Progenitor cell of endocrine pancreas (in vitro differentiated cells): ENCODE measurements at regions not wholly inside any gene's neighbourhood (a gene's known extent, or its start where the extent isn't known, plus 50 kb on each side); places are given as distances from the start of the nearest gene placed in this dataset.

Experiments
- DNase-seq: peaks from one replicate; pipeline ENCODE4 v3.0.0; 2021; ENCODE audit warnings: low spot score; ENCODE audit not compliant: unreplicated experiment
- H3K27ac Mint-ChIP-seq: 2 replicates; pipeline ENCODE4 v1.8.0; 2021; ENCODE audit warnings: mild to moderate bottlenecking, moderate library complexity, mixed read lengths
- H3K27me3 Mint-ChIP-seq: 2 replicates; pipeline ENCODE4 v1.8.0; 2021; ENCODE audit warnings: mixed read lengths
- H3K36me3 Mint-ChIP-seq: 2 replicates; pipeline ENCODE4 v1.8.0; 2022; ENCODE audit warnings: mixed read lengths; ENCODE audit not compliant: insufficient read depth
- H3K4me1 Mint-ChIP-seq: 2 replicates; pipeline ENCODE4 v1.8.0; 2021; ENCODE audit warnings: low read depth, mixed read lengths
- H3K4me3 Mint-ChIP-seq: 2 replicates; pipeline ENCODE4 v1.8.0; 2021; ENCODE audit warnings: low read depth, mild to moderate bottlenecking, moderate library complexity, mixed read lengths
- H3K9me3 Mint-ChIP-seq: 2 replicates; pipeline ENCODE4 v1.8.0; 2021; ENCODE audit warnings: low read depth, mixed read lengths
- TF ChIP-seq, protein P1 (sequence below): fragments of 200-600 bp; sonication (generic); IDR thresholded peaks from one replicate; pipeline ENCODE4 v1.5.0; 2021; ENCODE audit warnings: antibody characterized with exemption, mild to moderate bottlenecking; ENCODE audit not compliant: unreplicated experiment

DNA sequence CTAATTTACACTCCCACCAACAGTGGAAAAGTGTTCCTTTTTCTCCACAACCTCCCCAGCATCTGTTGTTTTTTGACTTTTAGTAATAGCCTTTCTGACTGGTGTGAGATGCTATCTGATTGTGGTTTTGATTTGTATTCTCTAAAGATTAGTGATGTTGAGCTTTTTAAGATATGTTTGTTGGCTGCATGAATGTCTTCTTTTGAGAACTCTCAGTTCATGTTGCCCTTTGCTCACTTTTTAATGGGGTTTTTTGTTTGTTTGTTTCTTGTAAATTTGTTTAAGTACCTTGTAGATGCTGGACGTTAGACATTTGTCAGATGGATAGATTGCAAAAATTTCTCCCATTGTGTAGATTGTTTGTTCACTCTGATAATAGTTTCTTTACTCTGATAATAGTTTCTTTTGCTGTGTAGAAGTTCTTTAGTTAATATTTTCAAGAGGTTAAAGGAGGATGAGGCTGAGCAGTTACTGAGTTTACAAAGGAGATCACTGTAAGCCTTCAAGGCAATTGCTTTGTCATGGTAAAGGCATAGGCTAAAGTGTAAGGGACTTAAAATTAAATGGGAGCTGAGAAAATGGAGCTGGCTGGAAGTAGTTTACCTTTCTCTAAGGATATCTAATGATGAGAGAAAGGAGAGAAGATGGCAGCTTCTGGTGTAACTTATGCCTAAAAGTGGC lies 323.4 kb downstream of the PCDH7 start:
- TF ChIP-seq, protein P1, sequence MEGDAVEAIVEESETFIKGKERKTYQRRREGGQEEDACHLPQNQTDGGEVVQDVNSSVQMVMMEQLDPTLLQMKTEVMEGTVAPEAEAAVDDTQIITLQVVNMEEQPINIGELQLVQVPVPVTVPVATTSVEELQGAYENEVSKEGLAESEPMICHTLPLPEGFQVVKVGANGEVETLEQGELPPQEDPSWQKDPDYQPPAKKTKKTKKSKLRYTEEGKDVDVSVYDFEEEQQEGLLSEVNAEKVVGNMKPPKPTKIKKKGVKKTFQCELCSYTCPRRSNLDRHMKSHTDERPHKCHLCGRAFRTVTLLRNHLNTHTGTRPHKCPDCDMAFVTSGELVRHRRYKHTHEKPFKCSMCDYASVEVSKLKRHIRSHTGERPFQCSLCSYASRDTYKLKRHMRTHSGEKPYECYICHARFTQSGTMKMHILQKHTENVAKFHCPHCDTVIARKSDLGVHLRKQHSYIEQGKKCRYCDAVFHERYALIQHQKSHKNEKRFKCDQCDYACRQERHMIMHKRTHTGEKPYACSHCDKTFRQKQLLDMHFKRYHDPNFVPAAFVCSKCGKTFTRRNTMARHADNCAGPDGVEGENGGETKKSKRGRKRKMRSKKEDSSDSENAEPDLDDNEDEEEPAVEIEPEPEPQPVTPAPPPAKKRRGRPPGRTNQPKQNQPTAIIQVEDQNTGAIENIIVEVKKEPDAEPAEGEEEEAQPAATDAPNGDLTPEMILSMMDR = no peak

DNA sequence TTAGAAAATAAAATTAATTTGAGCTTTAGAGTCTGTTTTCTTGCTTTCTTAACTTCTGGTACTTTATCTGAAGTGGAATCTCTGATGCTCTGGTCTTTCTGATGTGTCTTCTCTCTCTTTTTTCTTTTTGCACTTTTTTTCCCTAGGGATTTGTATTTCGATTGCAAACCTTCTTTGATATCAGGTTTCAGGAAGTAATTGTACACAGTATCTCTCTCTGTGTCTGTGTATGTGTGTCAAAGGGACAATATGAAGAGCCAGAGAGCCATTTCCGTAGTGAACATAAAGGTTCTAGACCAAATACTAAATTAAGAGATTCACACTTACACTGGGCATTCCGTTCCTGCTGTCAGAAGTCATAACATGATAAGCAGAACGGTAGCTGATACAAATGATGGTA lies 325.0 kb downstream of the PCDH7 start:
- Mint-ChIP-seq H3K27ac (peak overlapping the region; percentile 22), H3K36me3 (no peaks in the 10 kb centered on the region), H3K4me1 (peaks cover 42% of the 10 kb centered on the region), H3K9me3 (no peaks in the 10 kb centered on the region), H3K27me3 (peaks cover 12% of the 10 kb centered on the region), H3K4me3 (no peak overlapping the region)
- no peak for DNase-seq
- TF ChIP-seq, protein P1 = no peak

More for the DNA sequence above, 323.4 kb downstream of the PCDH7 start:
- H3K9me3 Mint-ChIP-seq = no peaks in the 10 kb centered on the region
- H3K27ac Mint-ChIP-seq = peak overlapping the region; percentile 57
- peaks cover 14% of the 10 kb centered on the region for H3K27me3 Mint-ChIP-seq
- peaks cover 39% of the 10 kb centered on the region for H3K4me1 Mint-ChIP-seq
- no peak for DNase-seq
- H3K36me3 Mint-ChIP-seq = no peaks in the 10 kb centered on the region
- peak overlapping the region; percentile 1 for H3K4me3 Mint-ChIP-seq

DNA sequence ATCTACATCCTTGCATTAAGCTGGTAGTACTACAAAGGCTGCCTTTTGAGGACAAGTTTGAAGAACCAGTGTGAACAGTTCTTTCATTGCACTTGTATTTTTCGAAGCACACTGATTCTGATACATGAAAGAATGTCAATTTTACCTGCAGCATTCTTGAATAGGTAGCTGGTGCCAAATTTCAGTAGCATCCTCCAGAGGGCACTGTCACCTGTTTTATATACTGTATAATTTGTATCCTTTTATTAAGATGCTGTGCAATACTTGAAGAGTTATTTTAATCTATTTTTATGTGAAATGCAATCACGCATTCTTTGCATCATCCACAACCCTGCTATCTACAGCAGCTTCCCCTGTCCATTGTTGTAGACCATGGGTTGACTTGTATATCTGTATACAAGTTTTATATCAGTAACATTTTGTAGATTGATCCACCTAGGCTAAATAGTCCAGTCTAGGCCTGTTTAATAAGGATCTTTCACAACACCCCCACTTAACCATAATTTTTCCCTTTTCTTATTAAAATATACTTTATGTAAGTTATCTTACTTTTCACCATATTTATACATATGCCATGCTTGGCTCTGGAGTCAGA lies 325.7 kb downstream of the PCDH7 start:
- Mint-ChIP-seq H3K4me3 (no peak overlapping the region), H3K36me3 (no peaks in the 10 kb centered on the region), H3K27me3 (peaks cover 10% of the 10 kb centered on the region), H3K27ac (no peak overlapping the region), H3K4me1 (peaks cover 40% of the 10 kb centered on the region), H3K9me3 (no peaks in the 10 kb centered on the region)
- TF ChIP-seq, protein P1 = peak; percentile 63
- no peak for DNase-seq

DNA sequence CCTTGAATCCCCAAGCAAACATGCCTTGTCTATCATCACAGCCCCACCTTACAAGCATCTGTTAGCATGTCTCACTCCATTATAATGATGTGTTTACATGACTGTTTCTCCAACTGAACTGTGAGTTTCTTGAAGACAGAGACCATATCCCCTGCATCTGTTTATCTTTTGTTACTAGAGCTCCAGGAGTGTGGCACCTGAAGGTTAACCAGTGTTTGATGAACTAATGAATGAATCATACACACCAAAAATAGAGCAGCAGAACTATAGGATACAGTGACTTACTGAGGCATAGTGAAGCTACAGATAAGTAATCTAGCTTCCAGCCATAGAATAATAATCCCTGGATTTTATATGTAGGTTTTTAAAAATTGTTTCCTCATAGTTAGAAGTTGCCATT lies 331.0 kb downstream of the PCDH7 start:
- DNase-seq = no peak
- no peak overlapping the region for H3K27ac Mint-ChIP-seq
- no peak overlapping the region for H3K4me3 Mint-ChIP-seq
- no peaks in the 10 kb centered on the region for H3K9me3 Mint-ChIP-seq
- H3K4me1 Mint-ChIP-seq = peaks cover 8% of the 10 kb centered on the region
- no peaks in the 10 kb centered on the region for H3K36me3 Mint-ChIP-seq
- no peaks in the 10 kb centered on the region for H3K27me3 Mint-ChIP-seq
- TF ChIP-seq, protein P1 = no peak

DNA sequence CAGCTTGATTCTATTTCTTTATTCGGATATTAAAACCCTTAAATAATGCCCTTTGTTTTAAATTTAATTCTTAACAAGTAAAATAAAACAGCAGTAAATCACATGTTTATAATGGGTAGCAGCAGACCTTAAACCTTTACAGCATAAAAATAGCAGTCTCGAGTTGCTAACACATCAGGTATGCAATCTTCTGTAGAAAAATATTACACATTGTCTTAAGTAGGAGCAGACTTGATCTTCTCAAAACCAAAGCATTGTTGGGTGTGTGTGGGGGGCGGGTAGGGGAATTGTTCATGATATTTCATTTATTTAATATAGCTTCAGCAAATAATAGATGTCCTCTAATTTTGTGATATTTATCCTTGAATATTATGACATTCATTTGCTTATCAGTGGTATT lies 331.4 kb downstream of the PCDH7 start:
- Mint-ChIP-seq H3K4me1 (peaks cover 8% of the 10 kb centered on the region), H3K27me3 (no peaks in the 10 kb centered on the region), H3K9me3 (no peaks in the 10 kb centered on the region), H3K27ac (no peak overlapping the region), H3K36me3 (no peaks in the 10 kb centered on the region), H3K4me3 (no peak overlapping the region)
- TF ChIP-seq, protein P1 = no peak
- no peak for DNase-seq
